OCI-LY3 (cell line): ENCODE measurements at regions not wholly inside any gene's neighbourhood (a gene's known extent, or its start where the extent isn't known, plus 50 kb on each side); places are given as distances from the start of the nearest gene placed in this dataset.

Experiments used
- EZH2phosphoT487 ChIP-seq: fragments of 200-600 bp; shearing (Covaris generic); IDR thresholded peaks from 2 replicates; pipeline ENCODE4 v1.6.1; 2018; ENCODE audit warnings: antibody characterized with exemption, mixed run types, low read depth
- TF ChIP-seq, protein P1 (sequence below): fragments of 200-600, 300-600 bp; sonication (generic); IDR thresholded peaks from 2 replicates; pipeline ENCODE4 v1.5.1; 2014; ENCODE audit warnings: antibody characterized with exemption, low read length, low read depth

DNA sequence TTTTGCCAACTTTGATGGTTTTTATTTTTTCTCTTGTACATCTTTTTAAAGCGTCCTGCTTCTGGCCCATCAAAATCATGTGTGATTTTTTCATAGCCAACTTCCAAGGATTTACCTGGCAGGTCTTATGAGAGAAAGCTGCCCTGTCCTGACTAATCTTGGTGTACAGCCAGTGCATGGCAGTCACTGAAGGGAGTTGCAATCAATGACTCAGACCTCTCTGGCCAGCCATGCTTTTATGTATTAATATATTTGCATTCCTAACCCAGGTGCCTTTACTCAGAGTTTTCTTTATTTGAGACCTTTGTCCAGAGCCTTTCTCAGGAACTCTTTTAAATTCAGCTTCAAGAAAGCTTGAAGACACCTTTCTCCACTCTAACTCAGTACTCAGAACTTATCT is 691.5 kb upstream of the HTR2C start:
- no peak for TF ChIP-seq EZH2phosphoT487
- TF ChIP-seq, protein P1, sequence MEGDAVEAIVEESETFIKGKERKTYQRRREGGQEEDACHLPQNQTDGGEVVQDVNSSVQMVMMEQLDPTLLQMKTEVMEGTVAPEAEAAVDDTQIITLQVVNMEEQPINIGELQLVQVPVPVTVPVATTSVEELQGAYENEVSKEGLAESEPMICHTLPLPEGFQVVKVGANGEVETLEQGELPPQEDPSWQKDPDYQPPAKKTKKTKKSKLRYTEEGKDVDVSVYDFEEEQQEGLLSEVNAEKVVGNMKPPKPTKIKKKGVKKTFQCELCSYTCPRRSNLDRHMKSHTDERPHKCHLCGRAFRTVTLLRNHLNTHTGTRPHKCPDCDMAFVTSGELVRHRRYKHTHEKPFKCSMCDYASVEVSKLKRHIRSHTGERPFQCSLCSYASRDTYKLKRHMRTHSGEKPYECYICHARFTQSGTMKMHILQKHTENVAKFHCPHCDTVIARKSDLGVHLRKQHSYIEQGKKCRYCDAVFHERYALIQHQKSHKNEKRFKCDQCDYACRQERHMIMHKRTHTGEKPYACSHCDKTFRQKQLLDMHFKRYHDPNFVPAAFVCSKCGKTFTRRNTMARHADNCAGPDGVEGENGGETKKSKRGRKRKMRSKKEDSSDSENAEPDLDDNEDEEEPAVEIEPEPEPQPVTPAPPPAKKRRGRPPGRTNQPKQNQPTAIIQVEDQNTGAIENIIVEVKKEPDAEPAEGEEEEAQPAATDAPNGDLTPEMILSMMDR = no peak
